ENCODE measurements at regions not wholly inside any gene's neighbourhood (a gene's known extent, or its start where the extent isn't known, plus 50 kb on each side); places are given as distances from the start of the nearest gene placed in this dataset.

GRCh38 chr5:144087576-144087975 lies 82.9 kb downstream of the YIPF5 start:
- TF ChIP-seq CTCF (IDR thresholded peaks at IDR 0.05) (no peak), POLR2AphosphoS5 (IDR thresholded peaks at IDR 0.05) (no peak)

Data from suprapubic skin (tissue), 3 donors.